Gastroesophageal sphincter (tissue), 4 donors: ENCODE measurements at regions not wholly inside any gene's neighbourhood (a gene's known extent, or its start where the extent isn't known, plus 50 kb on each side); places are given as distances from the start of the nearest gene placed in this dataset.

Source experiments
- ATAC-seq: fragments of 150-250 bp; one replicate; pipeline ENCODE4 v1.9.1; 2016; ENCODE audit warnings: mild to moderate bottlenecking, moderate library complexity
- H3K27ac ChIP-seq, 4 donors: fragments of 200-600 bp; sonication (generic) in 3 of 4; 1 replicate in 3 of 4; 2 replicates in 1 of 4; pipeline ENCODE4 v1.5.1; 2016 to 2019
- H3K27me3 ChIP-seq: fragments of 200-600 bp; sonication (generic); one replicate; pipeline ENCODE4 v1.5.1; 2019
- H3K36me3 ChIP-seq, 2 donors: fragments of 200-600 bp; sonication (generic); one replicate each; pipeline ENCODE4 v1.5.1; 2019; ENCODE audit warnings: control low read depth in 1 of 2
- H3K4me1 ChIP-seq, 3 donors: fragments of 200-600 bp; sonication (generic); 1 replicate in 2 of 3; 2 replicates in 1 of 3; pipeline ENCODE4 v1.5.1; 2016 to 2019; ENCODE audit warnings: control low read depth in 2 of 3
- H3K4me3 ChIP-seq, 2 donors: fragments of 200-600 bp; sonication (generic); one replicate each; pipeline ENCODE4 v1.5.1; 2019; ENCODE audit warnings: mild to moderate bottlenecking in 1 of 2, moderate library complexity in 1 of 2
- H3K9me3 ChIP-seq, 3 donors: fragments of 200-600 bp; sonication (generic); one replicate each; pipeline ENCODE4 v1.5.1; 2017 to 2019; ENCODE audit warnings: control low read depth in 2 of 3
- EP300 ChIP-seq: sonication (generic); formaldehyde crosslinking; IDR thresholded peaks from one replicate; pipeline ENCODE4 v1.6.1; 2017; ENCODE audit warnings: antibody characterized with exemption, mild to moderate bottlenecking
- POLR2A ChIP-seq, 2 donors: fragments of 450-650 bp; IDR thresholded peaks; one replicate each; pipeline ENCODE4 v1.6.1; 2017; ENCODE audit warnings: antibody characterized with exemption in 2 of 2, mild to moderate bottlenecking in 2 of 2, moderate library complexity in 1 of 2
- POLR2AphosphoS5 ChIP-seq: sonication (generic); formaldehyde crosslinking; IDR thresholded peaks from one replicate; pipeline ENCODE4 v1.6.1; 2017; ENCODE audit warnings: antibody characterized with exemption
- WGBS, 2 donors: methylation state at CpG; one replicate each; pipeline ENCODE4 v1.1.5; 2018; ENCODE audit warnings: low coverage in 1 of 2; 5-methylcytosine and 5-hydroxymethylcytosine counted together
- TF ChIP-seq, protein P1 (sequence below), 4 experiments: fragments of 200-600 bp in 2 of 4; fragments of 450-650 bp in 2 of 4; sonication (generic) in 1 of 4; IDR thresholded peaks; one replicate each; pipeline ENCODE4 v1.5.1; 2017 to 2019; ENCODE audit warnings: antibody characterized with exemption in 4 of 4, mild to moderate bottlenecking in 2 of 4, moderate library complexity in 2 of 4

DNA sequence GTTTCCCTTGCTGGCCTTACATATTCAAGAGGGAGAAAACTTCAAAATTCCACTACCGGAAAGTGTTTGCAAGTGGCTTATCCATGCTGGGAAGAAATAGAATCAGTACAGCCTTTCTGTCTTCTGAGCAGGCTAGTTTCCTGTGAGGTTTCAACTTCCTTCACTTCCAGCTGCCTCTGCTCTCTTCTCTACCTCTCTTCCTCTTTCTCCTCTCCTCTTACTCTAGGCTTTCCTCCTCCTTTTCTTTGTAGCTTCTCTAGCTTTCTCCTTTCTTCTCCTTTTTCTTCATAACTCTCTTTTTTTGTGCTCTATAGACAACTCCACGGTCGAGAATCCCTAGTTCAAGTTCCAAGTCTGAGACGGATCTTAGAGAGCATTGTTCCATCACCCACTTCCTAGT, 421.8 kb downstream of the ETS1 start:
- H3K4me3 ChIP-seq = no peak overlapping the region
- H3K36me3 ChIP-seq = no peaks in the 10 kb centered on the region
- peaks cover 0 to 10% (median 0%) of the 10 kb centered on the region in 3 donors for H3K4me1 ChIP-seq
- no peaks in the 10 kb centered on the region for H3K27me3 ChIP-seq
- ATAC-seq = no peak
- H3K27ac ChIP-seq = no peak overlapping the region
- no peak for TF ChIP-seq POLR2A (IDR thresholded peaks at IDR 0.05)
- no peaks in the 10 kb centered on the region for H3K9me3 ChIP-seq
- WGBS, 2 donors = 73 to 80% methylated on average over 4 of the region's 4 CpGs

DNA sequence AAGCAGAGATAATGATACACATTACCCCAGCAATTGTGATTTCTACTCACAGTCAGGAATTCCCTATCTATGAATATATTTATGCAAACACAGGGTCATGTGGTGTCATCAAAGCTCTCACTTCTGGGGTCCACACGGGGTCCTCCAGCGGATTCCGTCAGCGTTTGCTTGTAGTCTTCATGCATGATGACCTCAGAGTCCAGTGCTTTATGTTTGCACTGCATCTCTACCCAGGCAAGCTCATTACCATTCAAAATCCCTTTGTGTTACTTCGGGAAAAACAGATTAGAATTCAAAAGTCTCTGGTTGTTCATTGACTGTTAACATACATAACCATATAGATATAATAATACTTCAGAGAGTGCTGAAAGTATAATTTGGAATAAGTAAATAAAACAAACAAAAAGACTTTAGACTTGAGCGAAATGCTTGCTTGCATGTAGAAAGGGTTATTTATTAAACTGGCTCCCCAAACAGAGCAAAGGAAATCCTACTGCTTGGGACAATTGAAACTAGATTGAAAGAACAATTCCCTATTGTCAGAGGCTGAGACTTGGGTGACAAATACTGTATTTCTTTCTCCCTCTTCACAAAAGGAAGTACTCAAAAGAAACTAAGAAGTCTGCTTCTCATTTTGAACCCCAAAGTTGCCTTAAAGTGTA, 423.1 kb downstream of the ETS1 start:
- no peaks in the 10 kb centered on the region for H3K36me3 ChIP-seq
- ATAC-seq = no peak
- no peak for TF ChIP-seq EP300
- TF ChIP-seq POLR2AphosphoS5 = no peak
- no peak for TF ChIP-seq POLR2A (IDR thresholded peaks at IDR 0.05)
- H3K4me1 ChIP-seq = peaks cover 0 to 10% (median 0%) of the 10 kb centered on the region in 3 donors
- H3K27ac ChIP-seq = no peak overlapping the region
- no peaks in the 10 kb centered on the region for H3K9me3 ChIP-seq
- H3K27me3 ChIP-seq = no peaks in the 10 kb centered on the region
- no peak overlapping the region for H3K4me3 ChIP-seq
- WGBS, 2 donors = 71 to 85% methylated on average over 5 to 6 of the region's 6 CpGs

DNA sequence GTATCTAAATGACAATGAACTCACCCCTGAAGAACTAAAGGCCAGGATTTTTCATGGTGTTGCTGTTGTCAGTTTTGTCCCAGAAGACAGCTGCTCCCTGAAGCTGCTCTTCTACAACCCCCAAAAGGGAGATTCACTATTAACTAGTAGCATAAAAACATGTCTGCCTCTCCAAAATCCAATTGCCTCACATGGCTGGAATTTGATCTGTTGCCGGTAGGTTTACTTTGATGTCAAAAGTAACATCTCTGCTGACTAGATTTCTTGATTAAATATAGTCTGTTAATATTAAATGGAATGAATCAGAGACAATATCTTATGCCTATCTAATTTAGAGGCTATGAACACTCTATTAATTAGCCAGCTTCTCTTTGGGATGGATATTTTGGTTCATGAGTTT, 425.4 kb downstream of the ETS1 start:
- no peaks in the 10 kb centered on the region for H3K36me3 ChIP-seq
- no peak for ATAC-seq
- TF ChIP-seq POLR2A (IDR thresholded peaks at IDR 0.05) = no peak
- TF ChIP-seq POLR2AphosphoS5 = no peak
- no peak for TF ChIP-seq EP300
- TF ChIP-seq, protein P1, sequence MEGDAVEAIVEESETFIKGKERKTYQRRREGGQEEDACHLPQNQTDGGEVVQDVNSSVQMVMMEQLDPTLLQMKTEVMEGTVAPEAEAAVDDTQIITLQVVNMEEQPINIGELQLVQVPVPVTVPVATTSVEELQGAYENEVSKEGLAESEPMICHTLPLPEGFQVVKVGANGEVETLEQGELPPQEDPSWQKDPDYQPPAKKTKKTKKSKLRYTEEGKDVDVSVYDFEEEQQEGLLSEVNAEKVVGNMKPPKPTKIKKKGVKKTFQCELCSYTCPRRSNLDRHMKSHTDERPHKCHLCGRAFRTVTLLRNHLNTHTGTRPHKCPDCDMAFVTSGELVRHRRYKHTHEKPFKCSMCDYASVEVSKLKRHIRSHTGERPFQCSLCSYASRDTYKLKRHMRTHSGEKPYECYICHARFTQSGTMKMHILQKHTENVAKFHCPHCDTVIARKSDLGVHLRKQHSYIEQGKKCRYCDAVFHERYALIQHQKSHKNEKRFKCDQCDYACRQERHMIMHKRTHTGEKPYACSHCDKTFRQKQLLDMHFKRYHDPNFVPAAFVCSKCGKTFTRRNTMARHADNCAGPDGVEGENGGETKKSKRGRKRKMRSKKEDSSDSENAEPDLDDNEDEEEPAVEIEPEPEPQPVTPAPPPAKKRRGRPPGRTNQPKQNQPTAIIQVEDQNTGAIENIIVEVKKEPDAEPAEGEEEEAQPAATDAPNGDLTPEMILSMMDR (IDR thresholded peaks at IDR 0.05) = no peak
- H3K27ac ChIP-seq = no peak overlapping the region
- H3K9me3 ChIP-seq = no peaks in the 10 kb centered on the region
- peaks cover 0 to 10% (median 0%) of the 10 kb centered on the region in 3 donors for H3K4me1 ChIP-seq
- no peak overlapping the region for H3K4me3 ChIP-seq
- 91 to 92% methylated on average over 1 of the region's 1 CpG for WGBS, 2 donors
- H3K27me3 ChIP-seq = no peaks in the 10 kb centered on the region

DNA sequence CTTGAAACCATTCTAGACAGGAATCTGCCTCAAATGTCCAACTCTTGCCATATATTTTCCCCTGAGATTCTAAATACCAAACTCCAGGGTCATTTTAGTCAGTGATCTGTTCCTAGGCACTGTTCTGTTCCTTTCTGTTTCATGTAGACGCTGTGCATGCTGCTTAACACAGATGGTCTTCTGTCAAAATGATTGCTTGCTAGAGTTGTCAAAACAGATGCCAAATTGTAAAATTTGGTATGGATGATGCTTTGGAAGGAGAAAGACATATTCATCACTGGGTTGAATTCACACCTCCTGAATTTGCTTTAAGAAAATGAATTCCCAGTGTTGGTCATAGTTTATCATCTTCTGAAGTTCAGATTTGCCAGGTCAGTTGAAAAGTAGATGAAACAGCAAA, 425.9 kb downstream of the ETS1 start:
- TF ChIP-seq POLR2A (IDR thresholded peaks at IDR 0.05) (no peak), POLR2AphosphoS5 (no peak), EP300 (no peak)
- TF ChIP-seq, protein P1 (IDR thresholded peaks at IDR 0.05) = no peak
- no peak overlapping the region for H3K27ac ChIP-seq
- ATAC-seq = no peak

DNA sequence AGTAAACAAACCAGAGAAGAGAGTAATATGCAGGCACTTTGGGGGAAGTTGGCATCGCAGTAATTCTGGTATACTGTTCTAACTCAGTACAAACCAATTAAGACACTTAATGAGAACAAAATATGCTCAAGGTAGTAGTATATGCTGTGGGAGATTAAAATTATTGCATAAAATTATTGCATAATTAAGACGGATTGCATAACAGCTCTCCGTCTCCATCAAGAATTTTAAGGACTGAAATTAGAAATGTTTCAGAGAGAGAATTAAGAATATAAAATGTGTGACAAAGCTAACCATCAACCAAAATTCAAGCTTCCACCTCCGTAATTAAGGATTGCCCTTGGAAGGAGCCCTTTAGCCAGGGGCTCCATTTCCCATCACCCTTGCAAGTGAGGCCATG, 428.5 kb downstream of the ETS1 start:
- Histone ChIP-seq H3K27me3 (no peaks in the 10 kb centered on the region), H3K27ac (no peak overlapping the region), H3K36me3 (no peaks in the 10 kb centered on the region), H3K4me1 (peaks cover 0 to 4% (median 0%) of the 10 kb centered on the region in 3 donors), H3K4me3 (no peak overlapping the region), H3K9me3 (no peaks in the 10 kb centered on the region)
- 94 to 96% methylated on average over 4 of the region's 4 CpGs for WGBS, 2 donors
- TF ChIP-seq EP300 = no peak
- no peak for TF ChIP-seq POLR2A (IDR thresholded peaks at IDR 0.05)
- TF ChIP-seq, protein P1 (IDR thresholded peaks at IDR 0.05) = no peak
- no peak for TF ChIP-seq POLR2AphosphoS5
- ATAC-seq = no peak

More for the DNA sequence above, 425.9 kb downstream of the ETS1 start:
- Histone ChIP-seq H3K9me3 (no peaks in the 10 kb centered on the region), H3K27me3 (no peaks in the 10 kb centered on the region), H3K4me1 (peaks cover 0 to 10% (median 0%) of the 10 kb centered on the region in 3 donors), H3K4me3 (no peak overlapping the region), H3K36me3 (no peaks in the 10 kb centered on the region)
- WGBS, 2 donors = 90% methylated on average over 1 of the region's 1 CpG
